WTC11 (cell line): ENCODE measurements at regions not wholly inside any gene's neighbourhood (a gene's known extent, or its start where the extent isn't known, plus 50 kb on each side); places are given as distances from the start of the nearest gene placed in this dataset.

Experiments
- ESRRA ChIP-seq: sonication (generic); formaldehyde crosslinking; IDR thresholded peaks from 2 replicates; pipeline ENCODE4 v1.8.1; 2022; ENCODE audit warnings: mild to moderate bottlenecking, missing genetic modification reagents, borderline replicate concordance
- GABPB1 ChIP-seq: sonication (generic); formaldehyde crosslinking; IDR thresholded peaks from 2 replicates; pipeline ENCODE4 v1.8.1; 2023; ENCODE audit warnings: mild to moderate bottlenecking, missing genetic modification reagents
- JUN ChIP-seq: sonication (generic); formaldehyde crosslinking; IDR thresholded peaks from 2 replicates; pipeline ENCODE4 v1.8.0; 2023; ENCODE audit warnings: mild to moderate bottlenecking, missing genetic modification reagents
- NFYB ChIP-seq: sonication (generic); formaldehyde crosslinking; conservative IDR thresholded peaks from 2 replicates; pipeline ENCODE4 v1.8.0; 2022; ENCODE audit warnings: low read depth, missing genetic modification reagents
- NR2C2 ChIP-seq: sonication (generic); formaldehyde crosslinking; IDR thresholded peaks from 2 replicates; pipeline ENCODE4 v1.8.0; 2022; ENCODE audit warnings: mild to moderate bottlenecking, missing genetic modification reagents
- NR3C1 ChIP-seq: sonication (generic); formaldehyde crosslinking; conservative IDR thresholded peaks from 2 replicates; pipeline ENCODE4 v1.8.1; 2023; ENCODE audit warnings: low read depth, mild to moderate bottlenecking, missing genetic modification reagents
- TCF7 ChIP-seq: sonication (generic); formaldehyde crosslinking; IDR thresholded peaks from 2 replicates; pipeline ENCODE4 v1.8.0; 2022; ENCODE audit warnings: mild to moderate bottlenecking, low read depth, missing genetic modification reagents, moderate library complexity
- TEAD4 ChIP-seq: sonication (generic); formaldehyde crosslinking; IDR thresholded peaks from 2 replicates; pipeline ENCODE4 v1.8.0; 2022; ENCODE audit warnings: mild to moderate bottlenecking, missing genetic modification reagents
- TF ChIP-seq, protein P1 (sequence below): fragments of 250-450 bp; sonication (Bioruptor Pico); conservative IDR thresholded peaks from 2 replicates; pipeline ENCODE4 v1.9.0; 2021; ENCODE audit warnings: mild to moderate bottlenecking
- TF ChIP-seq, protein P2 (sequence below): fragments of 200-600 bp; IDR thresholded peaks from 2 replicates; pipeline ENCODE4 v1.8.0; 2022; ENCODE audit warnings: antibody characterized with exemption

DNA sequence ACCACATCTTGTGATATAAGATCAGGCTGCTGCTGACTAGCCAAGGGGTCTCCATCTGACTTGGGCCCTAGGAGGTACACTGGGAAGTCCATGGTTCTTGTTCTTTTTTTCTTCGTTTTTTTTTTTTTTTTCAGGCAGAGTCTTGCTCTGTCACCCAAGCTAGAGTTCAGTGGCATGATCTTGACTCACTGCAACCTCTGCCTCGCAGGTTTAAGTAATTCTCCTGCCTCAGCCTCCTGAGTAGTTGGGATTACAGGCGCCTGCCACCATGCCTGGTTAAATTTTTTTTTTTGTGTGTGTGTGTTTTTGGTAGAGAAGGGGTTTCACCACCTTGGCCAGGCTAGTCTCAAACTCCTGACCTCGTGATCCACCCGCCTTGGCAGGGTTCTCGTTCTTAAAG, 178.2 kb downstream of the RMST start:
- TF ChIP-seq, protein P1, sequence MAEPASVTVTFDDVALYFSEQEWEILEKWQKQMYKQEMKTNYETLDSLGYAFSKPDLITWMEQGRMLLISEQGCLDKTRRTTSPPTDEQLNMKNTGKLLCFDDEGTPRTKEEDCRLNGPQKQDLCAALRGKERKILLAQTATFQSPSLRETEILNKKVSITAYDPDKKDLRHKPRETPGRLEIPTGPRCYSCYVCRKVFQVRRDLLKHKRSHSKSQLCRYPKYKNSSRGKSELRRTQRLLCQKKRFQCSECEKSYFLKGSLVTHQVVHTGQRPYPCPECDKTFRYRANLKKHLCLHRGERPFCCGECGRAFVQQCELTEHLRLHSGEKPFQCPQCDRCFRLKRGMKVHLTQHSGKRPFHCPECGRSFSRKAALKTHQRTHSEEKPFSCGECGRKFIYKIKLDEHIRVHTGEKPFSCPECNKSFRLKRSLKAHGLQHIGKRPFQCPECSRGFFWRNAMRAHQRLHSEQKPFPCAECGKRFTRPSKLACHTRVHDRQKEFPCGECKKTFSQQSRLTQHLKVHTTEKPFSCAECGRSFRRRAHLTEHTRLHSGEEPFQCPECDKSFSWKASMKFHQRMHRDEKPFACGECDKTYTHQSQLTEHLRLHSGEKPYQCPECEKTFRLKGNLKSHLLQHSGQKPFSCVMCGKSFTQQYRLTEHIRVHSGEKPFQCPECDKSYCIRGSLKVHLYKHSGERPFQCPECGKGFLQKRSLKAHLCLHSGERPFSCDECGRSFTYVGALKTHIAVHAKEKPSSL (CRISPR knock-in tag) = no peak
- TF ChIP-seq ESRRA (CRISPR knock-in tag) (no peak), TEAD4 (CRISPR knock-in tag) (no peak), TCF7 (CRISPR knock-in tag) (no peak), GABPB1 (CRISPR knock-in tag) (no peak), NFYB (CRISPR knock-in tag) (no peak), NR3C1 (no peak), JUN (CRISPR knock-in tag) (no peak), NR2C2 (CRISPR knock-in tag) (no peak)
- TF ChIP-seq, protein P2, sequence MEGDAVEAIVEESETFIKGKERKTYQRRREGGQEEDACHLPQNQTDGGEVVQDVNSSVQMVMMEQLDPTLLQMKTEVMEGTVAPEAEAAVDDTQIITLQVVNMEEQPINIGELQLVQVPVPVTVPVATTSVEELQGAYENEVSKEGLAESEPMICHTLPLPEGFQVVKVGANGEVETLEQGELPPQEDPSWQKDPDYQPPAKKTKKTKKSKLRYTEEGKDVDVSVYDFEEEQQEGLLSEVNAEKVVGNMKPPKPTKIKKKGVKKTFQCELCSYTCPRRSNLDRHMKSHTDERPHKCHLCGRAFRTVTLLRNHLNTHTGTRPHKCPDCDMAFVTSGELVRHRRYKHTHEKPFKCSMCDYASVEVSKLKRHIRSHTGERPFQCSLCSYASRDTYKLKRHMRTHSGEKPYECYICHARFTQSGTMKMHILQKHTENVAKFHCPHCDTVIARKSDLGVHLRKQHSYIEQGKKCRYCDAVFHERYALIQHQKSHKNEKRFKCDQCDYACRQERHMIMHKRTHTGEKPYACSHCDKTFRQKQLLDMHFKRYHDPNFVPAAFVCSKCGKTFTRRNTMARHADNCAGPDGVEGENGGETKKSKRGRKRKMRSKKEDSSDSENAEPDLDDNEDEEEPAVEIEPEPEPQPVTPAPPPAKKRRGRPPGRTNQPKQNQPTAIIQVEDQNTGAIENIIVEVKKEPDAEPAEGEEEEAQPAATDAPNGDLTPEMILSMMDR = no peak
